Muscle layer of colon (tissue), 2 donors: ENCODE measurements at regions not wholly inside any gene's neighbourhood (a gene's known extent, or its start where the extent isn't known, plus 50 kb on each side); places are given as distances from the start of the nearest gene placed in this dataset.

Experiments
- H3K27ac ChIP-seq: one replicate; pipeline ENCODE4 v1.7.0; 2013; ENCODE audit warnings: low read depth, mild to moderate bottlenecking, low read length, moderate library complexity
- H3K27me3 ChIP-seq, 2 donors: one replicate each; pipeline ENCODE4 v1.7.0; 2013; ENCODE audit warnings: low read length in 2 of 2, mild to moderate bottlenecking in 2 of 2; ENCODE audit not compliant: insufficient read depth in 2 of 2, control insufficient read depth in 1 of 2
- H3K36me3 ChIP-seq: one replicate; pipeline ENCODE4 v1.7.0; 2013; ENCODE audit warnings: mild to moderate bottlenecking, low read length; ENCODE audit not compliant: insufficient read depth
- H3K4me1 ChIP-seq: one replicate; pipeline ENCODE4 v1.7.0; 2013; ENCODE audit warnings: mild to moderate bottlenecking, low read length; ENCODE audit not compliant: insufficient read depth
- H3K4me3 ChIP-seq, 2 donors: one replicate each; pipeline ENCODE4 v1.7.0; 2013; ENCODE audit warnings: low read length in 2 of 2, low read depth in 1 of 2, mild to moderate bottlenecking in 1 of 2, moderate library complexity in 1 of 2
- H3K9ac ChIP-seq: one replicate; pipeline ENCODE4 v1.7.0; 2013; ENCODE audit warnings: low read length
- H3K9me3 ChIP-seq: one replicate; pipeline ENCODE4 v1.7.0; 2013; ENCODE audit warnings: mild to moderate bottlenecking, low read length
- donor health status: abdominal sarcoma.
- donor health status: Adenocarcinoma of cecum.

DNA sequence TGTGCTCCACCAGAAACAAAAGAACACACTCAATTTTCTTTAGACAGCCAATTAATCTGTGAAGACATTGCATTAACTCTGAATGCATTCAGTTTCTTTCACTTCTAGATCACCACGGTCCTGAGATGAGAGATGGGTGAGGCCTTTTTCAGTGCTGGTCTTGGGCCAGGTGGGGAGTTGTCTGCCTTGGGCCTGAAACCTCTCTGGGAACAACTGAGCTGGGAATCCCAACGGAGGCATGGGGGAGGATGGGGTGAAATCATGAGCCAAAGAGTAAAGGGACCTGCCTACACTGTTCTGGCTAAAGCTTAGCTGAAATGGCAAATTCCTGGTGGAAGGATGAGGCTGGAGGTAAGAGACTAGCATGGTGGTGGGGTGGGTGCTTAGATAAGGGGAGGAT lies 353.5 kb upstream of the B3GAT1 start:
- no peaks in the 10 kb centered on the region for H3K27me3 ChIP-seq
- no peak overlapping the region for H3K4me3 ChIP-seq
- H3K4me1 ChIP-seq = no peaks in the 10 kb centered on the region
- H3K36me3 ChIP-seq = no peaks in the 10 kb centered on the region
- H3K27ac ChIP-seq = no peak overlapping the region
- H3K9me3 ChIP-seq = no peaks in the 10 kb centered on the region
- H3K9ac ChIP-seq = no peak overlapping the region

DNA sequence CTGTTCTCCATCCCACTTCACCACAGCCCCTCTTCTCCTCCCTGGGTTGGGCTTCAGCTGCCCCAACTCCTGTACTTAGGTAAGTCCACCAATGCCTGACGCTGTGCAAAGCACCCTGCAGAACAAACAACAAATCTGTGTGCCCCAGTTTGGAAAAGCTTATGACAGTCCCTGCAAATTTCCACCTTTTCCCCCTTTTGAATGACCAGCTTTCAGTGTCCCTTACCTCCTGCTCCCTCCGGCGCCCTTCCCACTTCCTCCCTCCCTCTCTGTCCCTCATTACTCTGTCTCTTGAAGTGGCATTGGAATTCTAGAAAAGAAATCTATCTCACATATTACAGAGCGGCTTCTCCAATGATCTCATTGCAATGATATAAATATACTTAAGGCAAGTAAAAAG lies 352.9 kb upstream of the B3GAT1 start:
- H3K9me3 ChIP-seq = no peaks in the 10 kb centered on the region
- H3K4me3 ChIP-seq = no peak overlapping the region
- H3K27ac ChIP-seq = no peak overlapping the region
- H3K9ac ChIP-seq = no peak overlapping the region
- no peaks in the 10 kb centered on the region for H3K4me1 ChIP-seq
- H3K27me3 ChIP-seq = no peaks in the 10 kb centered on the region
- H3K36me3 ChIP-seq = no peaks in the 10 kb centered on the region

DNA sequence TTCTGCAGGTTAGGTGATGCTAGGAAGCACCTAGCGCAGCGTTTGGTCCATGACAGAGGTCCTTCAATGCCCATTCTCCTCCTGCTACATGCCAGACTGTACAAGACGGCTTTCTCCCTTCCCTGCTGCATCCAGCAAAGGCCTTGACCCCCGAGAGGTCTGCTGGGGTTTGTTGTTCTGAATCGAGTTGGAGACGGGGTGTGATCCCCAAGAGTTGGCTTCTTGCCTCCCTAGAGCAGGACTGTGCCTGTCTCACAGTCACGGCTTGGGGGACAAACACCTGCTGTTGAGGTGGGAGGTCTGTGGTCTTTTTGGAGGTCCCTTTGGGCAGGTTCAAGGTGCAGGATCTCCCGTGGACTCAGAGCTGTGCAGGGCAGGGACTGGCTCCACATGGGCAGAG lies 352.3 kb upstream of the B3GAT1 start:
- no peaks in the 10 kb centered on the region for H3K36me3 ChIP-seq
- H3K4me1 ChIP-seq = no peaks in the 10 kb centered on the region
- no peaks in the 10 kb centered on the region for H3K27me3 ChIP-seq
- H3K27ac ChIP-seq = no peak overlapping the region
- no peak overlapping the region for H3K9ac ChIP-seq
- H3K4me3 ChIP-seq = no peak overlapping the region
- H3K9me3 ChIP-seq = no peaks in the 10 kb centered on the region

DNA sequence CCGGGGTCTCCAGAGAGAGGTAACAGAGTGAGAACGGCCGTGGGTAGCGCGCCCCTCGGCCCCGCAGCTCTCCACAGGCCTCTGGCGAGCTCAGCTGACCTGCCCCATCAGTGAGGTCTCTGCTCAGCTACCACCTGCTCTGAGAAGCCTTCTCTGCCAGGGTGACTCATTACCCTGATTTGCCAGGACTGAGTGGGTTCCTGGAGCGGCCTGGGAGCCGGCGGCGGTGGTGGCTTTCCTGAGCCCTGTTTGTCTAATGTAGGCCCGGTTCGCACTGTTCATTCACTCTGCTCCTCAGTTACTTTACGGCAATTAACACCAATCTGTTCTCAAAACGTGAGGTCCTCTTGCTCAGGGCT lies 351.0 kb upstream of the B3GAT1 start:
- Histone ChIP-seq H3K9ac (no peak overlapping the region), H3K4me1 (no peaks in the 10 kb centered on the region), H3K4me3 (no peak overlapping the region), H3K36me3 (no peaks in the 10 kb centered on the region), H3K27ac (no peak overlapping the region), H3K9me3 (no peaks in the 10 kb centered on the region), H3K27me3 (no peaks in the 10 kb centered on the region)

DNA sequence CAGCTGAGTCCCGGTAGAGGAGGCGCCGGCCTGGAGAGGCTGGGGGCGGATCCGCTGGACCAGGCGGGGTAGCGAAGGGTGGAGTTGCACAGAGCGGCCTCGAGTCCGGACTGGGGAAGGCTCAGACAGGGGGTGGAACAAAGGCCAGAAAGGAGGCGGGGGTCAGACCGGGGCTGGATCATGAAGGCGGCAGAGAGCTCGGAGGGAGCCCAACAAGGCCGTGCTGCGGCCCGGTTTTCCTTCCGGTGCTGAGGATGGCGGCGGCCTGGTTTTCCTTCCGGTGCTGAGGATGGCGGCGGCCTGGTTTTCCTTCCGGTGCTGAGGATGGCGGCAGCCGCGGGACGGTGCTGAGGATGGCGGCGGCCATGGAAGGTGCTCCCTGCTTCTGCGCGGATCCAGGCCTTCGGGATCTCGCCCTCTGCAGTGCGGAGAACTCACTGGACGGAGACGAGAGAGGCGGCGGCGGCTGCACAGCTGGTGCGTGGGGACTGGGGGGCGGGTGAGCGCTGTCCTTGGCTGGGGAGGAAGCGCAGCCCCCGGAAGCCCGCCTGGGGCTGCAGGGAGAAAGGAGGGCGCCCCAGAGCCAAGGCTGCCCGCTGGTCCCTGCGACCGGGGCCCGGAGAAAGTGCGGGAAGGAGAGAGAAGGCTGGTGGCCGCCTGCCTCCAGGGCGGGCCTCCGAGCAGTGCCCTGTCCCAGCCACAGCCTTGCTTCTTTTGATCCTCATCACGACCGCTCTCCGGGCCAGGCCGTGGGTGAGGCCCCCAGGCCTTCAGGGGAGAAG lies 350.4 kb upstream of the B3GAT1 start:
- H3K4me3 ChIP-seq = peak overlapping the region in 1 of 2 donors; percentile 31
- no peak overlapping the region for H3K27ac ChIP-seq
- H3K9ac ChIP-seq = no peak overlapping the region
- H3K27me3 ChIP-seq = no peaks in the 10 kb centered on the region
- no peaks in the 10 kb centered on the region for H3K36me3 ChIP-seq
- no peaks in the 10 kb centered on the region for H3K4me1 ChIP-seq
- no peaks in the 10 kb centered on the region for H3K9me3 ChIP-seq

DNA sequence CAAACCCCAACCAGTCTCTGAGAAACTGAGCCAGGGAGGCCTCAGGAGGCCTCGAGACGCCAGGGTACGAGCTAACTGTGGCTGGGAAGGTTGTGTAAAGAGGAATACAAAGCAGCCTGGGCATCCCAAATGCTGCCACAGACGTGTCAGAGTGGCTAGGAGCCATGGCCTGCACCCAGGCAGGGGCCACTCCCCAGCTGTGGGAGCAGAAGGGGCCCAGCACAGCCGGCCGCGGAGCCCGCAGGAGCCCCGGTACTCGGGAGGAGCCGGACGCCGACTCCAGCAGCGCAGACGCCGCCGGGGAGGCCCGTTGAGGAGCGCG lies 349.8 kb upstream of the B3GAT1 start:
- no peak overlapping the region for H3K9ac ChIP-seq
- H3K36me3 ChIP-seq = no peaks in the 10 kb centered on the region
- H3K4me3 ChIP-seq = peak overlapping the region in 1 of 2 donors; percentile 31
- no peaks in the 10 kb centered on the region for H3K27me3 ChIP-seq
- no peaks in the 10 kb centered on the region for H3K4me1 ChIP-seq
- no peaks in the 10 kb centered on the region for H3K9me3 ChIP-seq
- no peak overlapping the region for H3K27ac ChIP-seq

DNA sequence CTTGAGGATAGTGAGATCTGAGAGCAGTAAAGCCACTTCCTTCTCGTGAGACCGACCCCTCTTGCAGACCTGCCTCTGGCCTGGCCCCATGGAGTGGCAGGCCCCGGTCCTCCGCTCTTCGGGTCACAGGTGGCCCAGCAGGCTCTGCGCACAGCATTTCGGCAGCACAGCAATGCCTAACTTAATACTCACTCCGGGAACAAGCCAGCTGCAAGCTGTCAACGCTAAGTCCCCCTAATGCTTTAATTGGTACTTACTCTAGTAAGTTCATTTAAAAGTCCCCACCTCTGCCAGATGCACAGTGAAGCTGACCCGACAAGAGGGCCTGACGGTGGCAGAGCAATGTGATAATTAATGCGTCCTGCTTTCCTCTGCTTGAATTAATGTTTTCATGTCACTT lies 349.3 kb upstream of the B3GAT1 start:
- Histone ChIP-seq H3K36me3 (no peaks in the 10 kb centered on the region), H3K4me1 (no peaks in the 10 kb centered on the region), H3K27ac (no peak overlapping the region), H3K4me3 (no peak overlapping the region), H3K27me3 (no peaks in the 10 kb centered on the region), H3K9me3 (no peaks in the 10 kb centered on the region), H3K9ac (no peak overlapping the region)

DNA sequence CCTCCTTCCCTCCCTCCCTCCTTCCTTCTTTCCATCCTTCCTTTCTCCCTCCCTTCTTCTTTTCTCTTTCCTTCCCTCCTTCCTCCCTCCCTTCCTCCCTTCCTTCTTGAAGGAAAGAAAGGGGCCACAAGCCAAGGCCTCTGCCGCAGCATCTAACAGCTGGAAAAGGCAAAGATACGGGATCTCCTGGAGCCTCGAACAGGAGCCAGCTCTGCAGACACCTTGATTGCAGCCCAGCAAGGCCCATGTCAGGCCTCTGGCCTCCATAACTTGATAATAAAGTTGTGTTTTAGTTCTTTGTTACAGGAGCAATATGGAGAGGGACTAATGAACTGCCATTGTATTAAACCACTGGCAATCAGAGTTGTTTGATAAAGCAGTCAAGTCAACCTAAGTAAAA lies 348.9 kb upstream of the B3GAT1 start:
- Histone ChIP-seq H3K4me3 (no peak overlapping the region), H3K27me3 (no peaks in the 10 kb centered on the region), H3K9ac (no peak overlapping the region), H3K27ac (no peak overlapping the region), H3K4me1 (no peaks in the 10 kb centered on the region), H3K36me3 (no peaks in the 10 kb centered on the region), H3K9me3 (no peaks in the 10 kb centered on the region)

DNA sequence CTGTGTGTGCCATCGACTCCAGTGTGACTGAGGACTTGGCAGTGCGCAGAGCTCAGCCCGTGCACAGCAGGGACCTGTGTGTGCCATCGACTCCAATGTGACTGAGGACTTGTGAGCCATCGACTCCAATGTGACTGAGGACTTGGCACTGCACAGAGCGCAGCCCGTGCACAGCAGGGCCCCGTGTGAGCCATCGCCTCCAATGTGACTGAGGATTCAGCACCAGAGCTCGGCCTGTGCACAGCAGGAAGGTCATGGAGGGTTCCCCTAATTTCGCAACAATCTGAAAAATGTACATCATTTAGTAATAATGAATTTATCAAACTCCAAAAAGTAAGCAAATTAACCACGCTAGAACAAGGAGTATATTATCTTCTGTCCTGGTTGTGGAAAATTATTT lies 348.3 kb upstream of the B3GAT1 start:
- H3K4me1 ChIP-seq = no peaks in the 10 kb centered on the region
- H3K27ac ChIP-seq = no peak overlapping the region
- no peaks in the 10 kb centered on the region for H3K9me3 ChIP-seq
- H3K9ac ChIP-seq = no peak overlapping the region
- no peaks in the 10 kb centered on the region for H3K36me3 ChIP-seq
- H3K27me3 ChIP-seq = no peaks in the 10 kb centered on the region
- H3K4me3 ChIP-seq = no peak overlapping the region

DNA sequence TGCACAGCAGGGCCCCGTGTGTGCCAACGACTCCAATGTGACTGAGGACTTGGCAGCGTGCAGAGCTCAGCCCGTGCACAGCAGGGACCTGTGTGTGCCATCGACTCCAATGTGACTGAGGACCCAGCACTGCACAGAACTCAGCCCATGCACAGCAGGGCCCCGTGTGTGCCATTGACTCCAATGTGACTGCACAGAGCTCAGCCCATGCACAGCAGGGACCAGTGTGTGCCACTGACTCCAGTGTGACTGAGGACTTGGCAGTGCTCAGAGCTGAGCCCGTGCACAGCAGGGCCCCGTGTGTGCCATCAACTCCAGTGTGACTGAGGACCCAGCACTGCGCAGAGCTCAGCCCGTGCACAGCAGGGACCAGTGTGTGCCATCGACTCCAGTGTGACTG lies 347.8 kb upstream of the B3GAT1 start:
- H3K27me3 ChIP-seq = no peaks in the 10 kb centered on the region
- H3K9me3 ChIP-seq = no peaks in the 10 kb centered on the region
- no peak overlapping the region for H3K4me3 ChIP-seq
- H3K36me3 ChIP-seq = no peaks in the 10 kb centered on the region
- H3K9ac ChIP-seq = no peak overlapping the region
- no peak overlapping the region for H3K27ac ChIP-seq
- no peaks in the 10 kb centered on the region for H3K4me1 ChIP-seq

DNA sequence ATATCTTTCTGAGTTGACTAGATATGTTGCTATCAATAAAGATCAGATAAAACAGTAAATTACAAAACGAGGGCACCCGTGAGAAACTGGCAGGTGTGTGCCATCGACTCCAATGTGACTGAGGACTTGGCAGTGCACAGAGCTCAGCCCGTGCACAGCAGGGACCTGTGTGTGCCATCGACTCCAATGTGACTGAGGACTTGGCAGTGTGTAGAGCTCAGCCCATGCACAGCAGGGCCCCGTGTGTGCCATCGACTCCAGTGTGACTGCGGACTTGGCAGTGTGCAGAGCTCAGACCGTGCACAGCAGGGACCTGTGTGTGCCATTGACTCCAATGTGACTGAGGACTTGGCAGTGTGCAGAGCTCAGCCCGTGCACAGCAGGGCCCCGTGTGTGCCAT lies 347.2 kb upstream of the B3GAT1 start:
- Histone ChIP-seq H3K36me3 (no peaks in the 10 kb centered on the region), H3K4me3 (no peak overlapping the region), H3K4me1 (no peaks in the 10 kb centered on the region), H3K27ac (no peak overlapping the region), H3K9me3 (no peaks in the 10 kb centered on the region), H3K27me3 (no peaks in the 10 kb centered on the region), H3K9ac (no peak overlapping the region)

DNA sequence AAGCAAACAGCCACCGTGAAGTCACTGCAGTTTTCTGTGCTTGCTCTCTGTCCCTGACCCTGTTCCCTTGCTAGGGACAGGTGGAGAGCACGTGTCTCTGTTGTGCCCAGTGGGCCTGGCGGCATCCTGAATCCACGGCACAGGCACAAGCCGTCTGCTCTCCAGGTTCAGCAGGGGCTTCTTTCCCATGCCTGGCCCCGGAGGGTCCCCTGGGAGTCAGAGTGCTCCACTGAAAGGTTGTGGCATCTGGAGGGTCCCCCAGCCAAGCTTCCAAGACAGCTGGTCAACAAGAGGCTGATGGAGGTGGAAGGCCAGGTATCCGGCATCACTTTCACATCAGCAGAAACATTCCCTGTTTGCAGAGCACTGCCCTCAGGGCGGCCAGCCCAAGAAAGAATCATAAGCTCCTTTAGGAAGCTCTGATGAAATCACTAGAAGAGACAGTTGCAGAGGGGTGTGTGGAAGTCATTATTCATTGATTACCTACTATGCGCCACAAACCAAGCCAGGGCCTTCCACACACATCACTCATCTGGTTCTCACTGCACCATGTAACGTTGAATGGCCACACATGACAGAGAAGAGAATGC lies 346.4 kb upstream of the B3GAT1 start:
- H3K4me3 ChIP-seq = no peak overlapping the region
- no peak overlapping the region for H3K9ac ChIP-seq
- no peaks in the 10 kb centered on the region for H3K36me3 ChIP-seq
- no peaks in the 10 kb centered on the region for H3K9me3 ChIP-seq
- no peaks in the 10 kb centered on the region for H3K4me1 ChIP-seq
- H3K27me3 ChIP-seq = no peaks in the 10 kb centered on the region
- H3K27ac ChIP-seq = no peak overlapping the region
